Kasumi-1 (cell line): ENCODE measurements at regions not wholly inside any gene's neighbourhood (a gene's known extent, or its start where the extent isn't known, plus 50 kb on each side); places are given as distances from the start of the nearest gene placed in this dataset.

Experiments used
- DNase-seq, 2 experiments: peaks; one replicate each; lab custom pipeline; 2025; lab: John Stamatoyannopoulos, UW

DNA sequence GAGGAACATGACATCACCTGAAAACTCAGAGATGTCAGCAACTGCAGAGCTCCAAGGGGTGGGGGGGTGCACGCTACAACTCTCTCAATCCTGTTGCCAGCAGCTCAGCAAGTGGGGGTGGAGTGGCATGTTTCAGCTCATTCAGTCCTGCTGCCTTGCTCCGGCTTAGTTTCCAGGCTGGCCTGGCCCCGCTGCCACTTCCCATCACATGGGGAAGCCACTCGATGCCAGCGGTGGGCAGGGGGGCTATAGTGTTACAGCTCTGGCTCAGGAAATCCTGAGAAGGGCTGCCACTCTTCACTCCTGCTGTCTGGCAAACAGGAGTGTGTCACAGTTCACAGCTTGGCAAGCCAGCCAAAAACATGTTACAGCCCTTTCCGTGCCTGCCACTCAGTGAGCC lies 356.5 kb upstream of the GULP1 start:
- no peak for DNase-seq

- no peak for DNase-seq
Observed at GRCh38 chr2:187936228-187936627, 355.4 kb upstream of the GULP1 start.

- DNase-seq: no peak
Observed at GRCh38 chr2:187939180-187939579, 352.5 kb upstream of the GULP1 start.

DNA sequence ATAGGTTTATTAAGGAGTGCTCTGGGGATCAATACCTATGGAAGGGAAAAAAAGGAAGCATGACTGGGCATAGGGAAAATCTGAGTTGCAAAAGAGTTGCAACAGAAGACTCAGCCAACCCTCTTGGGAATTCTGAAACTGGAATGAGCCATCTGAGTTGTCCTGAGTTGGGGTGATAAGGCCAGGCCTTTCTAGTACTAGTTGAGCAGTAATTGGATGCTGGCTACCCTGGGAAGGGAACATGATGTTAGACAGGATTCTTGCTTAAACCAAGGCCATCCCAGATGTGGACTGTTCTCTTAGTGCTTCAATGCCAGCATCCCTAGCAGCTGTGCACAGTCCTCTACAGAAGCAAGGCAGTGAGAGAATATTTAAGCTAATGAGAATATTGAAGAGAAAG lies 348.8 kb upstream of the GULP1 start:
- DNase-seq: no peak

DNA sequence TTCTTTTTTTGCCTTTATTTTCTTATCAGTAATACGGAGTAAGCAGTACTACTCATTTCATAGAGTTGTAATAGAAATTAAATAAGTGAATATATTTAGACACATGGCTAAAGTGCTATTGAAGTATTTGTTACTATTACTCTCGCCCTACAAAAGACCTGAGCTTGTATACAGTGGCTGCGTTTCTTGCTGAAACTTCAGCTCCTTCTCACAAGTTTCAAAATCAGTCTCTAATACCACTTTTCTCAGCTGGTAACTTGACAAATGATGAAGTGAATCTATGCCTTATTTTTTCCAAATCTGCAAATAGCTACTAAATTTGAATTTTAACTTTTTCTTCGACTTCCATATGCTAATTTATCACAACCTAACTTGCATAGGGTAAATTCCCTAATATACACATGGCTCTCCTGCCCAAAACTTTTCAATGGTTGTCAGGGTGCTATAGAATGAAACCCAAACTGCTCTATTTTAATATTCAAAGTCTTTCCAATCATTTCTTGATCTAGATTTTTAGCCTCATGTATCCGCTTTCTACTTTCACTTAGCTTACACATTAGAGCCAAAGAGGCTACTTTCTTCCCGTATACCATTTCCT lies 347.8 kb upstream of the GULP1 start:
- no peak for DNase-seq

GRCh38 chr2:187949859-187950258 lies 341.8 kb upstream of the GULP1 start:
- no peak for DNase-seq

DNA sequence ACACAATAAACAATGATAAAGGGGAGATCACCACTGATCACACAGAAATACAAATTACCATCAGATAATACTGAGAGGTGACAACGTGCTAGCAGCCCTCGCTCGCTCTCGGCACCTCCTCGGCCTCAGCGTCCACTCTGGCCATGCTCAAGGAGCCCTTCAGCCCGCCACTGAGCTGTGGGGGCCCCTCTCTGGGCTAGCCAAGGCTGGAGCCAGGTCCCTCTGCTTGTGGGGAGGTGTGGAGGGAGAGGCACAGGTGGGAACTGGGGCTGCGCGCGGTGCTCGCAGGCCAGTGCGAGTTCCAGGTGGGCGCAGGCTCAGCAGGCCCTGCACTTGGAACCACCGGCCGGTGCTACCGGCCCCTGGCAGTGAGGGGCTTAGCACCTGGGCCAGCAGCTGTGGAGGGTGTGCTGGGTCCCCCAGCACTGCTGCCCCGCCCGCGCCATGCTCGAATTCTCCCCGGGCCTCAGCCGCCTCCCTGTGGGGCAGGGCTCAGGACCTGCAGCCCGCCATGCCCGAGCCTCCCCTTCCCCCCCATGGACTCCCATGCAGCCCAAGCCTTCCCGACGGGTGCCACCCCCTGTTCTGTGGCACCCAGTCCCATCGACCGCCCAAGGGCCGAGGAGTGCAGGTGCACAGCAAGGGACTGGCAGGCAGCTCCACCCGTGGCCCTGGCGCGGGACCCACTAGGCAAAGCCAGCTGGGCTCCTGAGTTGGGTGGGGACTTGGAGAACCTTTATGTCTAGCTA lies 340.0 kb upstream of the GULP1 start:
- no peak for DNase-seq

DNA sequence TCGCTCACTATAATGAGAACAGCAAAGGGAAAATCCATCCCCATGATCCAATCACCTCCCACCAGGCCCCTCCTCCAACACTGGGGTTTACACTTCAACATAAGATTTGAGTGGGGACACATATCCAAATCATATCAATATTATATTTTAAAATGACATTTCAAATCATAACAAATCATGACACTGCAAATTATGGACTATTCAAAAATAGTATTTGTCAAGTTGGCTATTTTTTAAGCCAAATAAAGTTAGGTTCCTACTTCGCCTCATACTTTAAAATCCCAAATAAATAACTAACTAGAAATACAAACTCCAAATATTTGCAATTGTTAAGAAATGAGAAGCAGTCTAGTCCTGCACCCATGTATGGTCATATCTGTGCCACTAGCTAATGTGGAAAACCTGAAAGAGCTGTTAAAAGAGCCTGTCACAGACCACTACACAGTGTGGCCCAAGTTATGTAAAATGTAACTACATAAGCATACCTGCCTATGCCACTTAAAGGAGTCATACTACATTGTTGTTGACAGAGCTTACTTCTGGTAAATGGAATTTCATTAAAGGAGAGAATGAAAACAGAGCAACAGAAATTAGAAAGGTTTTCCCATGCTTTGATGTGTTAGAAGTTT lies 334.7 kb upstream of the GULP1 start:
- DNase-seq: no peak

DNA sequence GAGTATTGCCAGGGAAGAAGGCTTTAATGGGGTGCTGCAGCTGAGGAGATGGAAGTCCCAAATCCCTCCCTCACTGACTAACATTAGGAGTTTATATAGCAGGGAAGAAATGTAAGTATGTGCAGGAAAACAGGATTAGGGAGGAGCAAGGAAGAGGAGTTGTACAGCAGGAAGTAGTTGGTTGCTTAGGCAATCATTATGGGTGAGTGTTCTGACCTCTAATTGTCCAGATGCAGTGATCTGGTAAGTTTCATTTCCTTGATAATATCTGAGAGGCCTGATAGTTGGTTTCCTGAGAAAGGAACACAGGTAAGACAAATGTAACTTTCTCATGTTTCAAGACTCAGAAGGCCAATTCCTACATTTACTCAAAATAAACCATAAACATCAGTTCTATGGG lies 331.9 kb upstream of the GULP1 start:
- no peak for DNase-seq

DNA sequence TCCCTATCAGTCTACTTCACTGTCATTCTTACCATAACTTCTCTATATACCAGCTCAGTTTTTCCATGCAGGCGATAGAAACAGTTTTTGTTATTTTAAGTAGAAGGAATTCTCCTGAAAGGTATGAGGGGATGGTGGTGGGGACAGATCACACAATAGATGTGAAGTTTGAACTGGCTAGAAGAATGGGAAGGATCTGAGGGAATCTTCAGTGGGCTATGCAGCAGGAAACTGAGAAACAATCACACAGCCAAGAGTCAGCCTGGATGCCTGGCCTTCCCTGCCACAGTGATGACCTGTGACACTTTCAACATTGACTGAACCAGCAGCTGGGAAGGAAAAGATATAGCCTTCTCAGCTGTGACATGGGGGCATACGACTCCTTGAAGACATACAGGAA lies 329.1 kb upstream of the GULP1 start:
- DNase-seq: no peak

DNA sequence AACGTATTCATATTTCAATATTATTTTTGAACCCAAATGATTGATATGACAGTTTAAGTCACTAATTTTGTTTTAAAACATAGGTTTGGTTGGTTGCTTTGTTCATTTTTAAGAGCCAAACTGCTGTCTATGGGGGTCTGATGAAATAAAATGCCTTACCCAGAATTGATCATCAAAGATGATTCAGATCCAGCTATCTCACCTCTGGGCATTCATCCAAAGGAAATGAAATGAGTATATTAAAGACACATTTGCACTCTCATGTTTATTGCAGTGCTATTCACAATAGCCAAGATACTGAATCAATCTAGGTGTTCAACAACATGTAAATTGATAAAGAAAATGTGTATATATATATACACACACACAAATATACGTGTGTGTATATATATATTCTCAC lies 326.9 kb upstream of the GULP1 start:
- DNase-seq: no peak

DNA sequence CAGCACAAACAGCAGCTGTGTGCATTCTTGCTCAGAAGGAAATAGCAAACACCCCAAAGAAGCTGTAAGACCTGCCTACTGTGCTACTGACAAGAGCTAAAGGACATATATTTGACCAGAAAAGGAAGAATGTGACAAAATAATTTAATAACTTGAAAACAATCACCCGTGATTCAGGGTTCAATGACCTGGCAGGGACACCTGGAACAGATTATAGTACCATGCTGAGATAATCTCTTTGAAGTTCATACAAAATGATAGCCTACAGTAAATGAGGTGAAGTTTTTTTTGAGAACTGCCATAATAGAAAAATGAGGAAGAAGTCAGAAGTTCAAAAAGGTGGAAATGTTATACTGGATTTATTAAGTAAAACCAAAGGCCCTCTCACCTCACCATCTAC lies 324.8 kb upstream of the GULP1 start:
- no peak for DNase-seq

DNA sequence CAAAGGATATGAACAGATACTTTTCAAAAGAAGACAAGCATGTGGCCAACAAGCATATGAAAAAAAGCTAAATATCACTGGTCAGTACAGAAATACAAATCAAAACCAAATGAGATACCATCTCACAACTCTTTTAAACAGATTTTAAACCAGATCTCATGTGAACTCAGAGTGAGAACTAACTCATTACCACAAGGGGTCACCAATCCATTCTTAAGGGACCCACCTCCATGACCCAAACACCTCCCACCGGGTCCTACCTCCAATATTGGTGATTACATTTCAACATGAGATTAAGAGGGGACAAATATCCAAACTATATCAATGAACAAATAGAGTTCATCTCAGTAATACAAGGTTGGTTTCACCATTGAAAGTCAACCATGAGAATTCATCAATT lies 319.8 kb upstream of the GULP1 start:
- peak; percentile 15 to 30 for DNase-seq

GRCh38 chr2:187976259-187976985 lies 315.3 kb upstream of the GULP1 start:
- DNase-seq: no peak

DNA sequence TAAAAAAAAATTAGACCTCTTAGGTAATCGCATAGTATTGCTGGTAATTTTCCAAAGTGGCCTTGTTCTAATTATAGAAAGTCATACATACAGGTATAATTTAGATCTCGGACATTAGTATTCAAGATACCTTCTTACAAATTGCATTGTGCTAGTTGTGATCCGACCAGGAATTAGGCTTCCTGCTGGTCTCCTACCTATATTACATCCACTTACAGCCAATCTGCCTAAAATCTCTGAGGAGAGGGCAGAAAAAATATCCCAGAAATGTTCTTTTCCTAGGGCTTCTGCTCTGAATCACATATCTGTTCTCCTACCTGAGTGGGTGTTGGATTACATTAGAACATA lies 314.7 kb upstream of the GULP1 start:
- DNase-seq: no peak

DNA sequence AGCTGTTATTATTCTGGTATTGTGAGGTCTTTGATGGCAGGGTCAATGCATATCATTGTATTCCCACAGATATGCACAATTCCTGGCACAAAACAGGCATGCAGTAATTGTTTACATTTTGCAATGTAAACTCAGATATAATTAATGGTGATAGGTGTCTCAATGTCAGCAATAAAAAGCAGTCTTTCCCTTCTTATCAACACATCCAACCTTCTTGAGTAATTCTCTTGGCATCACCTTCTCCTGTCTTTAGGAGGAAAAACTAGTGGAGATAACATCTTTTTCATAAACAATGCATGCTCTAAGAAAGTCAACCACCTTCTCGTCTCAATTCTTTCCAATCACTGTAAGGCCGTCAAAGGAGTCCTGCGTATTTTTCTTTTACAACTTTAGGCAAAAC lies 313.3 kb upstream of the GULP1 start:
- no peak for DNase-seq

DNA sequence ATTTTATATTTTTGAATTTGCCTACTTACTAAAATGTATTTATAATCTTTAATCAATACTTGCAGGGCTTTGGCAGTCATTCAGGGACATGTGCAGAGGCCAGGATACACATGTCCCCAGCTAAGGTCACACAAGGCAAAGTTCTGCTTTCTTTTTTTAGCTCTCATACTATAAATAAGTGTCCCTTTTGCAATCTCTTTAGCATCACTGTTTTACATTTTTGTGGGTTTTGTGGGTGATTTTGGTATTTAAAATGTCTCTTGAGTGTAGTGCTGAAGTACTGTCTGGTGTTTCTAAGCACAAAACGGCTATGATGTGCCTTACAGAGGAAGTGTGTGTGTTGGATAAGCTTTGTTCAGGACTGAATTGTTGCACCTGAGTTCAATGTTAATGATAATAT lies 309.0 kb upstream of the GULP1 start:
- DNase-seq: peak; percentile 99 to 100

DNA sequence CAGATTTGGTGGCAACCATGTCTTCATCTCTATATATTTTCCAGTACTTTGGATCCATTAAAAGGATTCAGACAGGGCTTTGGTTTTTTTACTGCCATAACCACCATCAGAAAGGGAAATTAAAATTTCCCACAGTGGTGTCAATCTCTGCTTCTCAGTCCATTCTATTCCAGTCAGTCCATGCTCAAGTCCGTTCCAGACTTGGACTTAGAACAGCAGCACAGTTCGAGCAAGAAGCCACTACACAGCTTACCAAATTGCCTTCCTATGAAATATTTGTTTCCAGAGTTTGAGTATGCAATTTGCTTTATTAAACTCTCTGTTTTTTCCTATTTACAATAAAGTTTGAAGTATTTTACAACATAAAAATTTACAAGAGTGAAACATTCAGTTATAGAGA lies 306.5 kb upstream of the GULP1 start:
- DNase-seq: no peak

- no peak for DNase-seq
Observed at GRCh38 chr2:187985923-187986322, 305.8 kb upstream of the GULP1 start.

DNA sequence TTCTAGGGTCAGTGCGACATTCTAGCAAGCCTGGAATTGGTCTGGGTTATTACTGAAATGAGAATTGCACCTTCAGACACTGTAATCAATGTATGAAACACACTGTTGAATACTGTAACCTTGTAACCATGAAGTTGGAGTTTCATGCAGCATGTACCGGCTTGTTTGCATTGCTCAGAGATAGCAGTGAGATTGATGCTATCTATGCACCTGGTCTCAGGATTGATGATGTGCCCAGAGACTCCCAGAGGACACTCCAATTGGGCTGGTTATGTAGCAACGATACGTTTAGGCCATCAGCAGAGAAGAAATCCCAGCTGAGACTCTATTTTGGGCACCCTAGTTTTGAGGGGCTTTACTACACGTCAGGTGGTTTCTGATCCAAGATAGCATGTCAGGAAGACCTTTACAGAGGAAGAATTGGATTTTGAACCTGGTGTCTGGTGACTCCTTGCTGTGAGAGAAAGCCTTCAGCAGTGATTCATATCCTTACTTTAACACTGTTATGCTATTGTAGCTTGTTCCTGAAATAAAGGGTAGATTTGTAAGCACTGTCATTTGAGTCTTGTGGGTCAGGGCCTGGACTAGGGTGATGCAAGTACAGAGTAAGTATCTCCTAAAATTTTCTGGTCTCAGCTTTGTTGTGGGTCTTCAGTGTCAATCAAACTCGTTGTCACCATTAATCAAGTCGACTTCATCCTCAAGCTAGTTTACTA lies 305.1 kb upstream of the GULP1 start:
- no peak for DNase-seq

DNA sequence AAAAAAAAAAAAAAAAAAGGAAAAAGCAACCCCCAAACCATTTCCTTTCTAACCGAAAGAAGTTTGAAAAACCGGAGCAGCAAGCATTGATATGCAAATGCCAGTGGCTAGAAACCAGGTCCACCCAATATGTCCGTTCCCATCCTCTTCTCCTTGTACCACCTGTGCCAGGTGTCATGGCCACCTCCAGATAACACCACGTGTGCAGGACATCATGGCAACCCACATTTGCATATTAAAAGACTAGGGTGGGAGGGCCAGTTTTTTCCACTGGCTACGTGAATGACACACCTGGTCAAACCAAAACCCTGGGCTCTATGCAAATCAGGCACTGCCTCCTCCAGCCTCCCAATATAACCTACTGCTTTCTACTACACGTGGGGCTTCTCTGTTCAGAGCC lies 303.3 kb upstream of the GULP1 start:
- DNase-seq: no peak

DNA sequence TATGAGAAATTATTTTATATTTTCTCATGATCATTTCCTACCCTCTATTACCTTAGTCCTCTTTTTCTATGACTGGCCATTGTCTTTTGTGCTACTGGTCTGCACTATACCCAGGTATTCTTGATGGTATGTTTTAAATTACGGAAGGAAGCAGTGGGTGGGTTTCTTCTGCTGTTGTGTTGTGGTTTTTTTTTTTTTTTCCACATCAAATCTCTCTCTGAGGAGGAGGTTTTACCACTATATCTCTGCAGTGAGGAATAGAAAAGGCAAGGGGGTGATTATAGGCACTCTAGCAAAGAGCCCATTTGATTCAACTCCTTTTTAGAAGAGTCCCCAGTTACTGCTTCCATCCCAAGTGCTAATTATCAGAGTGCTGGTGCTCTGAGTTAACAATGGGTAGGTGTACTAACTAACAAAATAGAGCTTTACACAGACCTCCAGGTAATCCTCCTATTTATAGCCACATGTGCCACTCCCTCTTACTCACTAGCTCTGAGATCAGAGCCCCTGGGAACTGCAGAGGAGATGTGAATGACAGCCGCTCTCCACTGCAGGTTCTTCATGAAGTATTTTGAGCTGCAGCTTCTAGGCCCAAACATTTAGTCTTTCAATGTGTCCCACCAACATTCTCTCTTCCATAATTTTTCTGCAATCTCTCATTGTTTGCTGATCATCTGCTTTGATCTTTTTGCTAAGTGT lies 301.6 kb upstream of the GULP1 start:
- no peak for DNase-seq
